ENCODE measurements at regions not wholly inside any gene's neighbourhood (a gene's known extent, or its start where the extent isn't known, plus 50 kb on each side); places are given as distances from the start of the nearest gene placed in this dataset.

DNA sequence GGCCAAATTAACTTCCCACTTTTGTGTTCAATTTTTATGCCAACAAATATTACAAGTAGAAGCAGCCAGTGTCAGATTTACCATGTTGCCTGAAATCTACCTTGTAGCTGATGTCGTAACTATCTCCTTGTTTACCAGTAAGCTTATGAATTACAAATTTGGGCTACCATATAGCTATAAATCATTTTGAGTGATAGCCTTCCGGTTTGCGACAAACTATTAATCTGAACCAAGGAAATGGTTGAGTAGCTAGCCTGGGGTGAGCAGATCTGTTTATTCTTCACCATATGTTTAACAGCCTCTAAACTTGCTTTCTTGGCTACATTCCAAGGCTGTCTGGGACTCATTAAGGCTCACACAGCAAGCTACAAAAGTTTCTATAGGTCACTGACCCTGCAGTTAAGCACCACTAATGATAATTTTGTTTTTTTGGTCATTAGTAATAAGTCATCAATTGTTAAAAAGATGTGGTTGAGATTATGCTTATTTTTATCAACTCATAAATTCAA is 218.7 kb upstream of the SPOCK3 start:
- Histone ChIP-seq H3K4me3 (ENCODE audit: low read length in 3 of 3) (no peak overlapping the region), H3K9me3 (ENCODE audit: control insufficient read depth in 2 of 3, insufficient read depth in 1 of 3, low read length in 3 of 3) (no peaks in the 10 kb centered on the region), H3K9ac (ENCODE audit: low read length in 3 of 3) (no peak overlapping the region), H3K27me3 (ENCODE audit: control insufficient read depth, insufficient read depth, low read length) (no peaks in the 10 kb centered on the region), H3K4me1 (ENCODE audit: control insufficient read depth in 2 of 3, insufficient read depth in 2 of 3, low read depth in 1 of 3, low read length in 3 of 3) (no peaks in the 10 kb centered on the region), H3K36me3 (ENCODE audit: control insufficient read depth in 2 of 3, insufficient read depth in 3 of 3, low read length in 3 of 3) (no peaks in the 10 kb centered on the region), H3K27ac (ENCODE audit: low read depth in 2 of 2, low read length in 2 of 2) (no peak overlapping the region)
- DNase-seq (peak in 2 of 5 donors; percentile 31 to 35), FAIRE-seq (no peak)
- intact Hi-C loops (cut with DNase I): no loop called here
- no peak for TF ChIP-seq CTCF (IDR thresholded peaks at IDR 0.05; ENCODE audit: borderline replicate concordance, extremely low read depth, insufficient read depth)

- DNase-seq: no peak
- Histone ChIP-seq H3K4me3 (ENCODE audit: low read length in 3 of 3) (no peak overlapping the region), H3K9me3 (ENCODE audit: control insufficient read depth in 2 of 3, insufficient read depth in 1 of 3, low read length in 3 of 3) (no peaks in the 10 kb centered on the region), H3K27ac (ENCODE audit: low read depth in 2 of 2, low read length in 2 of 2) (no peak overlapping the region), H3K36me3 (ENCODE audit: control insufficient read depth in 2 of 3, insufficient read depth in 3 of 3, low read length in 3 of 3) (no peaks in the 10 kb centered on the region), H3K9ac (ENCODE audit: low read length in 3 of 3) (no peak overlapping the region), H3K4me1 (ENCODE audit: control insufficient read depth in 2 of 3, insufficient read depth in 2 of 3, low read depth in 1 of 3, low read length in 3 of 3) (no peaks in the 10 kb centered on the region), H3K27me3 (ENCODE audit: control insufficient read depth, insufficient read depth, low read length) (no peaks in the 10 kb centered on the region)
- intact Hi-C loops (cut with DNase I): no loop called here
- TF ChIP-seq CTCF (IDR thresholded peaks at IDR 0.05; ENCODE audit: borderline replicate concordance, extremely low read depth, insufficient read depth): no peak
- no peak for FAIRE-seq
These were observed 222.3 kb upstream of the SPOCK3 start for GRCh38 chr4:167456619-167457018.

GRCh38 chr4:167469436-167469835 is 235.1 kb upstream of the SPOCK3 start:
- no peak for FAIRE-seq
- H3K27me3 ChIP-seq (ENCODE audit: control insufficient read depth, insufficient read depth, low read length): no peaks in the 10 kb centered on the region
- TF ChIP-seq CTCF (IDR thresholded peaks at IDR 0.05; ENCODE audit: borderline replicate concordance, extremely low read depth, insufficient read depth): no peak
- H3K9ac ChIP-seq (ENCODE audit: low read length in 3 of 3): no peak overlapping the region
- intact Hi-C loops (cut with DNase I): no loop called here
- H3K27ac ChIP-seq (ENCODE audit: low read depth in 2 of 2, low read length in 2 of 2): no peak overlapping the region
- no peaks in the 10 kb centered on the region for H3K4me1 ChIP-seq (ENCODE audit: control insufficient read depth in 2 of 3, insufficient read depth in 2 of 3, low read depth in 1 of 3, low read length in 3 of 3)
- DNase-seq: no peak
- H3K9me3 ChIP-seq (ENCODE audit: control insufficient read depth in 2 of 3, insufficient read depth in 1 of 3, low read length in 3 of 3): no peaks in the 10 kb centered on the region
- no peak overlapping the region for H3K4me3 ChIP-seq (ENCODE audit: low read length in 3 of 3)
- H3K36me3 ChIP-seq (ENCODE audit: control insufficient read depth in 2 of 3, insufficient read depth in 3 of 3, low read length in 3 of 3): no peaks in the 10 kb centered on the region

GRCh38 chr4:167475951-167476350 is 241.7 kb upstream of the SPOCK3 start:
- intact Hi-C loops (cut with DNase I): no loop called here
- Histone ChIP-seq H3K9ac (ENCODE audit: low read length in 3 of 3) (no peak overlapping the region), H3K36me3 (ENCODE audit: control insufficient read depth in 2 of 3, insufficient read depth in 3 of 3, low read length in 3 of 3) (no peaks in the 10 kb centered on the region), H3K9me3 (ENCODE audit: control insufficient read depth in 2 of 3, insufficient read depth in 1 of 3, low read length in 3 of 3) (no peaks in the 10 kb centered on the region), H3K27me3 (ENCODE audit: control insufficient read depth, insufficient read depth, low read length) (no peaks in the 10 kb centered on the region), H3K4me1 (ENCODE audit: control insufficient read depth in 2 of 3, insufficient read depth in 2 of 3, low read depth in 1 of 3, low read length in 3 of 3) (no peaks in the 10 kb centered on the region), H3K4me3 (ENCODE audit: low read length in 3 of 3) (no peak overlapping the region), H3K27ac (ENCODE audit: low read depth in 2 of 2, low read length in 2 of 2) (no peak overlapping the region)
- no peak for TF ChIP-seq CTCF (IDR thresholded peaks at IDR 0.05; ENCODE audit: borderline replicate concordance, extremely low read depth, insufficient read depth)
- DNase-seq: no peak
- FAIRE-seq: no peak

Measured in kidney (tissue), 13 donors.